Dedifferentiated amniotic fluid mesenchymal stem cell (primary cell): ENCODE measurements at regions not wholly inside any gene's neighbourhood (a gene's known extent, or its start where the extent isn't known, plus 50 kb on each side); places are given as distances from the start of the nearest gene placed in this dataset.
A peak's percentile ranks its signal among the peaks of the same experiment; 100 is the strongest.
"Not testable (repeated sequence)": the region's sequence is repeated elsewhere in the genome, so short reads cannot be mapped to it uniquely, and the experiment has no call there.

Experiments used
- DNase-seq: peaks from one replicate; pipeline ENCODE4 v3.0.0-alpha.2; 2016; ENCODE audit errors: extremely low spot score

- no peak for DNase-seq
Observed at GRCh38 chr6:117761610-117762009, 86.3 kb downstream of the NUS1 start.

GRCh38 chr6:117771403-117771802, 96.1 kb downstream of the NUS1 start:
- DNase-seq, result no peak

GRCh38 chr6:117776441-117776840, 101.2 kb downstream of the NUS1 start:
- no peak for DNase-seq

GRCh38 chr6:117781550-117781949, 106.3 kb downstream of the NUS1 start:
- DNase-seq, result no peak

GRCh38 chr6:117783279-117783678, 108.0 kb downstream of the NUS1 start:
- DNase-seq, result no peak

GRCh38 chr6:117791012-117791411, 115.7 kb downstream of the NUS1 start:
- no peak for DNase-seq

- DNase-seq, result no peak
Observed at GRCh38 chr6:117795234-117795633, 111.8 kb upstream of the SLC35F1 start.

GRCh38 chr6:117798819-117799218, 108.2 kb upstream of the SLC35F1 start:
- DNase-seq, result not testable (repeated sequence)

- no peak for DNase-seq
Observed at GRCh38 chr6:117810269-117810668, 96.8 kb upstream of the SLC35F1 start.

- DNase-seq, result no peak
Observed at GRCh38 chr6:117817499-117817898, 89.6 kb upstream of the SLC35F1 start.

- DNase-seq, result no peak
Observed at GRCh38 chr6:117817992-117818391, 89.1 kb upstream of the SLC35F1 start.

- DNase-seq, result no peak
Observed at GRCh38 chr6:117818449-117818848, 88.6 kb upstream of the SLC35F1 start.

- DNase-seq, result peak; percentile 17
Observed at GRCh38 chr6:117829594-117830319, 77.3 kb upstream of the SLC35F1 start.

GRCh38 chr6:117837261-117837660, 69.8 kb upstream of the SLC35F1 start:
- DNase-seq, result no peak

GRCh38 chr6:117840541-117840983, 66.5 kb upstream of the SLC35F1 start:
- DNase-seq, result no peak

- DNase-seq, result no peak
Observed at GRCh38 chr6:117847912-117848311, 59.2 kb upstream of the SLC35F1 start.

GRCh38 chr6:117849087-117849486, 58.0 kb upstream of the SLC35F1 start:
- DNase-seq, result no peak
